ENCODE measurements at regions not wholly inside any gene's neighbourhood (a gene's known extent, or its start where the extent isn't known, plus 50 kb on each side); places are given as distances from the start of the nearest gene placed in this dataset.
A peak's percentile ranks its signal among the peaks of the same experiment; 100 is the strongest.
"Not testable (repeated sequence)": the region's sequence is repeated elsewhere in the genome, so short reads cannot be mapped to it uniquely, and the experiment has no call there.

GRCh38 chr12:7555752-7556151 lies 52.2 kb upstream of the CD163 start:
- H3K4me2 ChIP-seq (ENCODE audit: extremely low read depth, insufficient read depth, low read length): peak overlapping the region; percentile 17
- H3K79me2 ChIP-seq (ENCODE audit: control insufficient read depth, insufficient read depth, low read length): no peaks in the 10 kb centered on the region
- DNase-seq (ENCODE audit: low read depth in 2 of 2): peak; percentile 8 to 81
- H3K9me3 ChIP-seq (ENCODE audit: control insufficient read depth, insufficient read depth, low read depth, low read length): no peaks in the 10 kb centered on the region
- no peak overlapping the region for H3K9ac ChIP-seq (ENCODE audit: insufficient read depth, low read length)
- TF ChIP-seq EZH2 (IDR thresholded peaks at IDR 0.05; ENCODE audit: low read length, missing control alignments) (no peak), CTCF (conservative IDR thresholded peaks at IDR 0.05 in 1 of 2, IDR thresholded peaks at IDR 0.05 in 1 of 2; ENCODE audit: low read depth in 1 of 2, low read length in 2 of 2) (no peak)
- H3K36me3 ChIP-seq (ENCODE audit: control insufficient read depth, insufficient read depth, low read length): no peaks in the 10 kb centered on the region
- no peak overlapping the region for H3K4me3 ChIP-seq (replicated peaks in 1 of 4; ENCODE audit: control extremely low read depth in 1 of 4, insufficient read depth in 1 of 4, low read depth in 3 of 4, low read length in 4 of 4)
- H3K4me1 ChIP-seq (ENCODE audit: control insufficient read depth, extremely low read depth, insufficient read depth, low read length): no peaks in the 10 kb centered on the region
- H3K27ac ChIP-seq (ENCODE audit: insufficient read depth, low read length): peak overlapping the region; percentile 18
- no peaks in the 10 kb centered on the region for H4K20me1 ChIP-seq (ENCODE audit: control insufficient read depth, extremely low read depth, insufficient read depth, low read length)
- no peaks in the 10 kb centered on the region for H3K27me3 ChIP-seq (ENCODE audit: control insufficient read depth, insufficient read depth, low read length)
- peak overlapping the region; percentile 2 for H2AFZ ChIP-seq (ENCODE audit: low read length)

GRCh38 chr12:7554831-7555230 lies 51.3 kb upstream of the CD163 start:
- not testable (repeated sequence) for H3K79me2 ChIP-seq (ENCODE audit: control insufficient read depth, insufficient read depth, low read length); H3K4me3 ChIP-seq (replicated peaks in 1 of 4; ENCODE audit: control extremely low read depth in 1 of 4, insufficient read depth in 1 of 4, low read depth in 3 of 4, low read length in 4 of 4); H3K36me3 ChIP-seq (ENCODE audit: control insufficient read depth, insufficient read depth, low read length)

More at GRCh38 chr12:7554831-7555230, 51.3 kb upstream of the CD163 start:
- H3K4me2 ChIP-seq (ENCODE audit: extremely low read depth, insufficient read depth, low read length); H3K9me3 ChIP-seq (ENCODE audit: control insufficient read depth, insufficient read depth, low read depth, low read length); H2AFZ ChIP-seq (ENCODE audit: low read length); H3K9ac ChIP-seq (ENCODE audit: insufficient read depth, low read length); H3K27me3 ChIP-seq (ENCODE audit: control insufficient read depth, insufficient read depth, low read length); DNase-seq (ENCODE audit: low read depth in 2 of 2); H3K27ac ChIP-seq (ENCODE audit: insufficient read depth, low read length); H4K20me1 ChIP-seq (ENCODE audit: control insufficient read depth, extremely low read depth, insufficient read depth, low read length); H3K4me1 ChIP-seq (ENCODE audit: control insufficient read depth, extremely low read depth, insufficient read depth, low read length): not testable (repeated sequence)
